ENCODE measurements at regions not wholly inside any gene's neighbourhood (a gene's known extent, or its start where the extent isn't known, plus 50 kb on each side); places are given as distances from the start of the nearest gene placed in this dataset.
"Not testable (repeated sequence)": the region's sequence is repeated elsewhere in the genome, so short reads cannot be mapped to it uniquely, and the experiment has no call there.

DNA sequence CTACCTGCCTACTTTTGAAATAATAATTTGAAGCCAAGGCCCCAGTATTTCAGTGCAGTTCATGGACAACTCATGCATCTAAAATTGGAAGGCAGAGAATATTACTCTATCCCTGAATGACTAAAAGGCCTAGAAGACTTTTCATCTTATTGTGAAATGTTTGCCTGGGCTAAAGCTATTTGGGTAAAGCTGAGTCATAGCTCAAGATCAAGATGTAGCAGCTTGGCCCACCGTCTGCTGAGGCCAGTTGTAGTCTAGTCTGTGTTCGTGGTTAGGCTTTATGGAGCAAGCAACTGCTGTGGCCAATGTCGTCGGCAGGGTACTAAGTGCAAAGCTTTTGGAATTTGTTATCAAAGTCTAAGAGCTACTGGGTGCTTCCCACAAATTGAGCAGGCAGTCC is 929.1 kb downstream of the RAB28 start:
- no peak for DNase-seq

DNA sequence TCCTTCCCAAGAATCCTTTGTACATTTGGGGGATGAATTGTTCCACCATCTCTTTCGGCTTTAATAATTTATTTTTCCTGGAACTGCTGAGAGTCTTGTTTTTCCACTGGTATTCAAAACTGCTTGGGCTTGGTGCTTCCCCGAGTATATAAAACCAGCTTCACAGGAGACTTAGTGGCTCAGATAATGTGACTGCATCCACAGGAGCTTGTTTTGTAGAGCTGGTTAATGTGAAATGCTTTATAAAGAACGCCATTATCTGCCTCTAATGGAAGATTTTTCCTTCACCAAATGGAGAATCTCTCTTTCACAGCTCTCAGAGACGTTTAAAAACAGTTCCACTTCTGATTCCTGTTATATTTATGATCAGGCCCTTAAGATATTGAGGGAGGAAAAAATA is 935.5 kb downstream of the RAB28 start:
- DNase-seq, result no peak

DNA sequence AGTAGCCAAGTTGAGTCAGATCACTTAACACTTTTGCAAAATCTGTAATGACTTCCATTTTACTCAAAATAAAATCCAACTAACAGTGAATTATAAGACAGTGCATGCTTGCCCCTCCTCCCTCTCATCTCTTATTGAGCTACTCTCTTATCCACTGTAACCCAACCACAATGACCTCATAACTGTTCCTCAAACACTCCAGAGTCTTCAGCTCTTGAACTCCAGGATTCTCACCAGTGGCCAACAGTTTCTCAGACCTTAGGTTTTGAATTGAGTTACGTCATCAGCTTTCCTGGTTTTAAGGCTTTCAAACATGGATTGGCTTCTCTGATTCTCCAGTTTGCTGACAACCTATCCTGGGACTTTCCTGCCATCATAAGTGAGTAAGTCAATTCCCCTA is 938.3 kb downstream of the RAB28 start:
- DNase-seq, result no peak

DNA sequence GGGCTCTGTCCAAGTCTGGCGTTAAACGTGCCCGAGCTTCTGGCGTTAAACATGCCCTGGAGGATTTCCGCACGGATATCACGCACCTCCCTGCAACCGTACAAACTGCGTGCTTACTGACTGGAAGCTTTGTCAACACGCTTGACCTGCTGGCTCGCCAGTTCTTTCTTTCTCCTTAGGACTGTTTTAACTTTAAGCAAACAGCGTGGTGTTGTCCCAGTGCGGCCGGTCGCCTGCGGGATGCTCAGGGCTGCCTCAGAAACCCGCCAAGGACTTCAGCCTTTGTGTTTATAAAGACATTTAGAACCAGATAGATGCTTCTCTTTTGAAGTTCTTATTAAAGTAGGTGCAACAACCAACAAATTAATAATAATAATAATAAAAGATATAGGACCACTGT is 946.0 kb downstream of the RAB28 start:
- no peak for DNase-seq

DNA sequence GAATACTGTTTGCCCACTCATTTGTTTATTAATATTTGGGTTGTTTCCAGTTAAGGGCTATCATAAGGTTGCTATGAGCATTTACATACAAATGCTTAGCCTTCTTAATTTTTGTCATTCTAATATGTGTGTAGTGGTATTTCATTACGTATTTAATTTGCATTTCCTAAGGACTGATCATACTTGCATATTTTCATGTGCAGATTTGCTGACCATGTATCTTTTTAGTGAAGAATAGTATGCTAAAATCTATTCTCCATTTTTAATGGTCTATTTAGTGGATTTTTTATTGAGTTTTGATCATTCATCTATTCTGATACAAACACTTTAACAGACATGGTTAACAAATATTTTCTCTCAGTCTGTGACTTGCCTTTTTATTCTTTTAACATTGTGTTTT is 949.5 kb downstream of the RAB28 start:
- no peak for DNase-seq

DNA sequence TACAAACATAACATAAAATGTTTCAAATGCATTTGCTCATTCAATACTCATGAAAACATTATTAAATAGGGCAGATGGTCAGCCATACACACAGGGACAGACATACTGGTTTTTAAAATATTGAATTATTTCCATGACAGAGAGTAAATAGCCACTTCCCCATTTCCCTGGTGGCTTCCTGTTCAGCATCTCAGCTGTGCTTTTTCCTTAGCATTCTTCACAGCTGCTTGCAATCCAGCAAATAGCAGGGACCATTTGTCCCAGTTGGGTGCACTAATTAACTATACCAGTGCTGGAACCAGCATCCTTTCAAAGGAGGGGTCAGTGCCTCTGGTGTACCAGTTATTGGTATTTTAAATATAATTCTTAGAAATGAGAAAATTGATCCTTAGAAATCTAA is 964.7 kb downstream of the RAB28 start:
- no peak for DNase-seq

DNA sequence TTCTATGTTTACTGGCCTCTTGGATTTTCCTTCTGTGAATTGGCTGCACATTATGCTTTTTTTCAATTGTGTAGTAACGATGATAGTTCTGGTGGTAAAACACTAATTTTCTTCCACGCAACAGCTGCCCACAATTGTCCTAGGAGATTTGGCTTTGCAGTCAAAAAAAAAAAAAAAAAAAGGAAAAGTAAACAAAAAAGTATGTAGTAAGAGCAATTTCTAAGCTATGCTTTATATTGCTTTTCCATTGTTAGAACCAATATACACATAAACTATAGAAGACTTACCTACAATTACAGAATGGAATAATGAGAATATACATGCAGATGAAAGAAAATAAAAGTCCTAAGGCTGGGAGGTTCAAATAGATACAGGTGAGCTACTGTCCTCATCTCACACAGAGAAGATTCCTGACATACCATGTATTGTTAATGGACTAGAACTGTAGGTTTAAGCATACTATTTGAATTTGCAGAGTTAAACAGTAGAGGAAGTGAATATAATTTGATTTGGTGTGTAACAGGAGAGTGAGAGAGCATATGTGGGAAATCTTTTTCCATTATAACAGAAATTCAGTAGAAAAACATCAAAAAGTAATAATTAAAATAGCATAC is 976.2 kb downstream of the RAB28 start:
- no peak for DNase-seq

DNA sequence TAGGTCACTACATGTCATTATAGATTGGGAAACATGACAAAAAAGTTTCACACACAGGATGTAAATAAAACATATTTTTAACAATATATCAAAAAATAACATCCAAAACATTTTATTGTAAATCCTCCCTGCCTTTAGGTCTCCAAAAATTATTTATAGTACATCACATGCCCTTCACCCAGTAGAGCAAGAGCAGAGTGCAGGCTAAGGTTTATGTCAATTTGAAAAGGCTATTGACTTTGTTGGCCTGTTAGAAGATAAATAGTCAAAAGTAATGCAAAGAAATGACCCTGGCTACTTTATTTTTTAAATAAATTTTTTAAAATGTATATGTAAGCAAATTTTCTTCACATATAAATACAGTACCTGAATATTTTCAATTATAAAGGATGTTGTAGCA is 983.7 kb downstream of the RAB28 start:
- DNase-seq, result no peak

DNA sequence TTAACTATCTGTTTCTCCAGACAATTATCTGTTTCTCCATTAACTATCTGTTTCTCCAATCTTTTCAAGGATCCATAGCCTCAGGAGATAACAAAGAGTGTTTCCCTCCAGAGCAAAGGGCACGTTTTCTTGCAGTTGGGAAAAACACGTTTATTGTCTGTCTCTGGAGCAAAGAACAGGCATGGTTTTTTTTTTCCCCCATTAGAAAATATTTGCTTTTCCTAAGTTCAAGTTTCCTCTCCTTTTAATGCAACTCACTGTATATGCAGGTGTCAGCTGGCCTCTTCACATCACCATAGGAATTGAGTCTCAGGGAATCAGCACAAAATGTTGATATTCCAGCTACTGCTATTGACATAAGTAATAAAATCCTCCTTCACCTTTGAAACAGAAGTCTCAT is 984.4 kb downstream of the RAB28 start:
- DNase-seq, result no peak

DNA sequence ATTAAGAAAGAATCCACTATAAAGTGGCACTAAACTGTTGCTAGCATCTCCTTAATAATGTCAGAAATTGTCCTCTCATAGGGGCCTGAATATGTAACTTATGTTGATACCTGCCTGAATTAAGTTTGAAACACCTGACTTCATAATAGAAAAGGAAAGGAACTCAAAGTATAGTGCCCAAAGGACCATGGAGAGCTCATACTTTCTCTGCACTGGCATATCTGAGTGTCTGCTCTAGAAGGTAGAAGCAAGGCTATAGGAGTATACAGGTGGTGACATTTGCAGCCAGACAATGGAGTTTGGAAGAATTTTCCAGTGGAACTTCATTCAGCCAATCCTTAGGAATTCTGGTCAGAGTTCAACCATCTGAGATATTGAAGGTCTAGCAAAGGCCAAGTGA is 988.9 kb downstream of the RAB28 start:
- DNase-seq, result no peak

DNA sequence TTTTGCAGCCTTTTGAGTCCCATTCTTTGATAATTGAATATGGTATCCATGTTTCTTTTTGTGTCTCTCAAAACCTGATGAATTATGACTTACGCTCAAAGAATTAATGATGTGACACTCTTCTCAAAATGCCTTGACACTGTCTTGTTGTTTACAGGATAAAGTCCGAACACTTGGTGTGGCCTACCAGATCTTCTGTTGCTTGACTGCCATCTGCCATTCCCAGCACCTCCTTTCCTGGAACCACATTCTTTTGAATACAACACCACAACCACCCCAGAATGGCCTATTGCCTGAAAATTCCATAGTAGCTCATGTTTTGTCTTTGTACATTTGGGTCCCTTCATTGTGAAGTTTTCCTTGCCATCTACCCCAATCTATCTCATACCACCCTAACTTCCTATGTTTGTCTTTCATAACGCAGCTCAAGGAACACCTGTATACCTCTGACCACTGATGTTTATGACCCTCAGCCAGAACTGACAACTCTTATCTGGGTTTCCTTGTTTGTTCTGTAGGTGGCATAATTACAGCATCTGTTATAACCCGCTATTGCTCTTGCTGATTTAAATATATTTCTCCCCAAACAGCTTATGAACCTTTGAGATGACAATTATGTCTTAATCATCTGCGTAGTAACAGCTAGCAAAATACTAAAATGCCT is 991.3 kb downstream of the RAB28 start:
- DNase-seq, result no peak

DNA sequence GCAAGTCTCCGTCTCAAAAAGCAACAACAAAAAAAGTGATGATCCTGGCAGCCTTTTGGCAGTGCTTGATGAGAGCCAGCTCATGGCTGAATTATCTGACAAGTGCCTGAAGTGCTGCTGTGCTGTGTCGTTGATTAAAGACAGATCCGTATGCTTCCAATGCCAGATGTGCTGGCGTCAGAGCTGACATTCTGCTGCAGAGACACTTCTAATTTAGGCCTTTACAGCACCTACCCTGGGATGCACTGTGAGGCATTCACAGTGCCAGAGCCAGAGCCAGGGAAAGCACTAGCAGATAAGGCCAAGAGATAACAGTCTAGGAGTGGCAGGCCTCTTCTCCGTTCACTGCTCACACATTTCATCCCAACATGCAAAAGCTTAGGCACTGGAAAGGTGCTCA is 995.5 kb downstream of the RAB28 start:
- DNase-seq, result no peak

DNA sequence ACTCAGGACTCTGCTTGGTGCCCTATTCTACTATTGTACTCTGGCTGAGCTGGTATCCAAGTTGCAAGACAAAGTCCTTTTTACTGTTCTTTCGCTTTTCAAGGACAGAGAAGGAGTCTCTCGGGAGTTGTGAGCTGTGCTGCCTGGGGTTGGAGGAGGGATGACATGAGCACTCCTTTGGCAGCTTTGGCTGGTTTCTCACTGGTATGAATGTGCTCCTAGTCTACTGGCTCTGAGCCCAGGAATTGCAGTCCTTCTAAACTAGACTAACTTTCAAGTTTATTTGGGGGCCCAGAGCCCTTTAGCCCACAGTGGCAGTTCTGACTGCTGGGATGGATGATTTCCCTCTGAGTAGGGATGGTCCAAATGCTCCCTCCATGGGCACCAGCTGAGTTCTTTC is 997.1 kb downstream of the RAB28 start:
- DNase-seq, result no peak

DNA sequence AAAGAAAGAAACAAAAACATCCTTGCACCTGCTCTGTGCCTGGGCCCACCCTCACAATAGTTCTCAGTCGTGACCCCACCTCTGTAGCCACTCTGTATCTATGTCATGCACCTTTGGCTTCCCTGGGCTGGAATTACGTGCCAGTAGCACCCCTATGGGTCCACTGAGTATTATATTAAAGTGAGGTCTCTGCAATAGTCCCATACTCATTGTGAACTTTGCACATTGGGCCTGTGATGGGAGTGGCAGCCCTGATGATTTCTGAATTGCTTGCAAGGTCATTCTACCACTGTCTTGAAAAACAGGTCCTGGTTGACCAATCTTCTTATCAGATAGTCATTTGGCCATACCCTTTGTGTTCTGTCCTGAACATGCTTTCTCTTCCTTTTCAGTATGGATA is 1012.1 kb downstream of the RAB28 start:
- no peak for DNase-seq

DNA sequence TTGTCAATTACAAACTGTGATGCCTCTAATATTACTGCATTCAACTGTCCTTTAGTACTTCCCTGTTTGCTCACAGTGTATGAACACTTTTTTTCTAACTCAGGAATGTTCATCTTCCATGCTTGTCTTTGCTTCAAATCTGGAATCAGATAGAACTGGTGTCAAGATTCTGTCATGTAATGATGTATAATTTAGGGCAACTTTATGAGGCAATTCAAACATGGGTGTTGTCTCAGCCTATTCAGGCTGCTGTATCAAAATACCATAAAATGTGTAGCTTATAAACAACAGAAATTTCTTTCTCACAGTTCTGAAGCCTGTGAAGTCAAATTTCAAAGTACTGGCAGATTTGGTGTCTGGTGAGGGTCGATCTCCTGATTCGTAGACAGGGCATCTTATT is 1012.9 kb downstream of the RAB28 start:
- DNase-seq, result no peak

DNA sequence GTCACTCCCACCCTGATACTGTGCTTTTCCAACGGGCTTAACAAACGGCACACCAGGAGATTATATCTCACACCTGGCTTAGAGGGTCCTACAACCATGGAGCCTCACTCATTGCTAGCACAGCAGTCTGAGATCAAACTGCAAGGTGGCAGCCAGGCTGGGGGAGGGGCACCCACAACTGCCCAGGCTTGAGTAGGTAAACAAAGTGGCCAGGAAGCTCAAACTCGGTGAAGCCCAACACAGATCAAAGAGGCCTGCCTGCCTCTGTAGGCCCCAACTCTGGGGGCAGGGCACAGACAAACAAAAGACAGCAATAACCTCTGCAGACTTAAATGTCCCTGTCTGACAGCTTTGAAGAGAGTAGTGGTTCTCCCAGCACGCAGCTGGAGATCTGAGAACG is 1022.6 kb downstream of the RAB28 start:
- not testable (repeated sequence) for DNase-seq

DNA sequence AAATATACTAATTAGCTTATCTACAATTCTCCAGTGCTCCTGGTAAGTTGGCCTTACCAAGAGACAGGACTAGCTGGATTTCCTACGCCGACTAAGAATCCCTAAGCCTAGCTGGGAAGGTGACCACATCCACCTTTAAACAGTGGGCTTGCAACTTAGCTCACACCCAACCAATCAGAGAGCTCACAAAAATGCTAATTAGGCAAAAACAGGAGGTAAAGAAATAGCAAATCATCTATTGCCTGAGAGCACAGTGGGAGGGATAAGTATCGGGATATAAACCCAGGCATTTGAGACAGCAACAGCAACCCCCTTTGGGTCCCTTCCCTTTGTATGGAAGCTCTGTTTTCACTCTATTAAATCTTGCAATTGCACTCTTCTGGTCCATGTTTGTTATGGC is 1025.0 kb downstream of the RAB28 start:
- DNase-seq, result no peak

DNA sequence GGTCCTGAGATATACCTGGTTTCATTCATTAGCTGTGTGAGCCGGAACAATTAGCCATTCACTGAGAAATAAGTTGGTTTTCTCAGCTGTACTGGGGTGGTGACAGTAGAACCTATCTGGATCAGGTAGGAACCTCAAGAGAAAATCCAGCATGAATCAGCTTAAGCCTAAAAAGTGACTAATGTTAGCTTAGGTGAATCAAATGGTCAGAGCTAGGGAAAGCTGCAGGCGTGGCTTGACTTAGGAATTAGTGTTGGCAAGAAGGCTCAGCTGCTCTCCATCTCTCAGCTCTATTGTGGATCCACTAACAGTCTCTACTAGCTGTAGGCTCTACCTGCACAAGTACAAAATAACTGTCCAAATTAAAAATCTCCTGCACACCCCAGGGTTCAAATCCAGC is 1025.5 kb downstream of the RAB28 start:
- DNase-seq, result no peak

DNA sequence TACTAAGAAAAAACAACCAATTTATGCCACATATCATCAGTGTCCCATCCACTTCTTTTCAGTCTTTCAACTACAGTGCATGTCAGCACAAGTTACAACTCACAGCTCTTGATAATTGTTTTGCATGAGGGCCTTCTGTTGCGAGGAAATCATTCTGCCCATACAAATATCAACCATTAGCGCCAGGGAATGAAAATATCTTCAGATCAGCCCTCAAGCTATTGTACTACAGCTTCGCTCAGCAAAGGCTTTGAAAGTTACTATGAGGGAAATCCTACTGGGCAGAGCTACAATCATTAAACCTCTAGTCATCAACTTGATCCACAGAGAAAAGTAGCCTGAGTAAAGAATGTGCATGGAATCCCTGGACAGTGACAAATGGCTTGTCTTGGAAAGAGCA is 1023.6 kb upstream of the HS3ST1 start:
- DNase-seq, result no peak

DNA sequence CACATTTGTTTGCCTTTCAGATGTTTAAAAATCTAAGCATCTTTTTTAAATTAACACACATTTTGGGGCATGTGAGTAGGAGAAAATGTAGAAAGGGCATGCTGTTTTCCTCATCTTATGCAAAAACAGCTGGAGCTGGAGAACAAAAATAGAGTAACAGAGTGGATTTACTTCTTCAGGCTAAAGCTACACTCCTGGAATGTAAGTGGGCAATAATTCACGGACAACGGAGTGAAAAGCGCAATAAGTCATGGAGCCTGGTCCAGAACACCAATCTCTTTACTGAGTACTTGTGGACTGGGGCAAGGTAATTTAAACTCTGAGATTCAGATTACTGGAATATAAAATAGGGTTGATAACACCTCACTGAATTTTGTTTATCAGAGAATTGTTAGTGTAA is 1018.8 kb upstream of the HS3ST1 start:
- DNase-seq, result no peak

DNA sequence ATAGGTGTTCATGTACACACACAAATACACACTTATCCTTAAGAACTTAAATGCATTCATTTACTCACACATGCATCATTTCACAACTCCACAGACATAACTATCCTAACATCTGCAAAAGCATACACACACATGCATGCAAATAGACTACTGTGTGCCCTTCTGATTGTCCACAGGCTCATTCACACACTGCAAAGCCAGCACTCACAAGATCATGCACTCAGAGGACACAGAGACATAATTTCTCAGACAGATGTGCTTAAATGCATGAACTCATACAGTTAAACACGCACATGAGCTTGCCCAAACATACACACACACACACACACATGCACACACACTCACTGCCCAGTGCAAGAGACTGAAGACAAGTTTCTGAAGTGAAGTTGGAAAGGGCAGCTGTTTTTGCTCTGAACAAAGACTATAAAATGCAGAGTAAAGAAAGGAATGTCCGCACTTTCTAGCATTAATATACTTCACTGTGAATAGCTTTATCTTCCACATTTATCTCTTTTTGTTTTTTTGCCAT is 1018.0 kb upstream of the HS3ST1 start:
- DNase-seq, result no peak

DNA sequence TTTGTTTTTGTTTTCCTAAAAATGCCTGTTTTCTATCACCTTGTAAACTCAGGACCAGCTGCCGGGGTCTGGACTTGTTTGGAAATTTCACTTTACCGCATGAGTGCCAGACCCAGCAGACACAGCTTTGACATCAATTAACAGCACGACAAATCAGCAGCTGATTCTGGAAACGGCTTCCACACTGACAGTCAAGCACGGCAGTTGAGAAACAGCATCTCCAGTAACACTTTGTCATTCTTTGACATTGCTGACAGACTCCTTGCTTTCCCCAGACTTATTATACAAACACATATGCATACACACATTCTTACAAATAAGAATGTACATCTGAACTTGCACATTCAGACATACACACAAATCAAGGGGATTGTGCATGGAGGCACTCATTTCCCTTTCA is 1017.6 kb upstream of the HS3ST1 start:
- no peak for DNase-seq

DNA sequence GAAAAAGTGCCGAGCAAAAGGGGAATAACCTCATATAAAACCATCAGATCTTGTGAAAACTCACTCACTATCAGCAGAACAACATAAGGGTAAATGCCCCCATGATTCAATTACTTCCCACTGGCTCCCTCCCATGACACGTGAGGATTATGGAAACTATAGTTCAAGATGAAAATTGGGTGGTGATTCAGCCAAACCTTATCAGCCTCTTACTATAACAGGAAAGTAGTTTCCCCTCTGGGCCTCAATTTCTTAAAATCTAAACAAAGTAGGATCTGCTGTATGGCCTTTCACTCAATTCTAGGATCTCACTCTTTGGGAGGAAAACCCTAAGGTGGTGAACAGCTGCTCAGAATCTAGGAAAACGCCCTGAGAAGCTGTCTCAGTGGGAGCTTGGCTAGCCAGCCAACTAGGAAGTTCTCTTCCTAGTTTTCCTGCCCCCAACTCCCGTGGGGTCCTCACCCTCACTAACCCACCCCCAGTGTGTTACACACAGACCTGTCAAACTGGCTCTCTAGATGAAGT is 1017.1 kb upstream of the HS3ST1 start:
- no peak for DNase-seq

DNA sequence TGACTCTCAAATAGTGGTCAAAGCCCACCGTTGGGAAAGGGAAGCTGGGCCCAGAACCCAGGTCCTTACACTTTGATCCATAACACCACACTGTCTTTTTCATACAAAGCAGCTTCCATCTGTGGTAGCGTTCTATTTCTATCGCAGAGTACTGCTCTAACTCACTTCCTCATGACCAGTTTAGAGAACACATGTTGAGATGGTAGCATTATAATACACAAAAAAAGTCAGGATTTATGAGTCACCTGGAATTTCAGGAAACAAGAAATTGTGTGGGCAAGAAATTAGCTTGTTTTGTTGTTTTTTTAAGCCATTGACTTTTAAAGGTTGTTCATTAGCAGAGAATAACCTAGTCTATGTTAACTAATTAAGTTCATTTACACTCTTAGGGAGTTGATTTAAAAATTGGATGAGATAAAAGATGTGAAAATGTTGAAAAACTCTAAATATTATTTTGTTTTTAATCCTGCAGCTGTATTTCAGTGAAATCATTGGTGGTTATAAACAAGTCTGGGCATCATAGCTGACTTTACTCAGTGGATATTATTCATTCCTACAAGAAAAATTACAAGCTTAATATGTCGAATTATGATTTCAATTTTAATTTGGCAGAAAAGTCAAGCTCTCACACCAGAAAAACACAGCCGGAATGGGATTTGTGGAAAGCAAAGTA is 1011.1 kb upstream of the HS3ST1 start:
- no peak for DNase-seq
